Progenitor cell of endocrine pancreas (in vitro differentiated cells): ENCODE measurements at regions not wholly inside any gene's neighbourhood (a gene's known extent, or its start where the extent isn't known, plus 50 kb on each side); places are given as distances from the start of the nearest gene placed in this dataset.

Source experiments
- DNase-seq: peaks from one replicate; pipeline ENCODE4 v3.0.0; 2021; ENCODE audit warnings: low spot score; ENCODE audit not compliant: unreplicated experiment
- H3K27ac Mint-ChIP-seq: 2 replicates; pipeline ENCODE4 v1.8.0; 2021; ENCODE audit warnings: mild to moderate bottlenecking, moderate library complexity, mixed read lengths
- H3K27me3 Mint-ChIP-seq: 2 replicates; pipeline ENCODE4 v1.8.0; 2021; ENCODE audit warnings: mixed read lengths
- H3K36me3 Mint-ChIP-seq: 2 replicates; pipeline ENCODE4 v1.8.0; 2022; ENCODE audit warnings: mixed read lengths; ENCODE audit not compliant: insufficient read depth
- H3K4me1 Mint-ChIP-seq: 2 replicates; pipeline ENCODE4 v1.8.0; 2021; ENCODE audit warnings: low read depth, mixed read lengths
- H3K4me3 Mint-ChIP-seq: 2 replicates; pipeline ENCODE4 v1.8.0; 2021; ENCODE audit warnings: low read depth, mild to moderate bottlenecking, moderate library complexity, mixed read lengths
- H3K9me3 Mint-ChIP-seq: 2 replicates; pipeline ENCODE4 v1.8.0; 2021; ENCODE audit warnings: low read depth, mixed read lengths
- CTCF ChIP-seq: fragments of 200-600 bp; sonication (generic); IDR thresholded peaks from one replicate; pipeline ENCODE4 v1.5.0; 2021; ENCODE audit warnings: antibody characterized with exemption, mild to moderate bottlenecking; ENCODE audit not compliant: unreplicated experiment

- no peaks in the 10 kb centered on the region for H3K4me1 Mint-ChIP-seq
- H3K27me3 Mint-ChIP-seq: no peaks in the 10 kb centered on the region
- H3K36me3 Mint-ChIP-seq: no peaks in the 10 kb centered on the region
- no peaks in the 10 kb centered on the region for H3K9me3 Mint-ChIP-seq
- no peak overlapping the region for H3K4me3 Mint-ChIP-seq
- H3K27ac Mint-ChIP-seq: no peak overlapping the region
- DNase-seq: no peak
- no peak for TF ChIP-seq CTCF
These were observed 930.0 kb upstream of the INTU start for GRCh38 chr4:126702747-126703146.

DNA sequence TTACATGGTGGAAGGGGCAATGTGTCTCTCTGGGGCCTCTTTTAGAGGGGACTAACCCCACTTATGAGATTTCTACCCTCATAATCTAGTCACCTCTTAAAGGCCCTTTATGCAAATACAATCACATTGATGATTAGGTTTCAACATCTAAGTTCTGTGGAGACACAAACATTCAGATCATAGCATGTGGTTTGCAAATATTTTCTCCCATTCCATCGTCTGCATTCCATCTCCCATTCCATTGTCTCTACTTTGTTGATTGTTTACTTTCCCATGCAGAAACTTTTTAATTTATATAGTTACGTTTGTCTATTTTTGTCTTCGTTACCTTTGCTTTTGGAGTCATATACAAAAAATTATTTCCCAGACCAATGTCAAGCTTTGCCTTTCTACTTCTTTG, 927.5 kb upstream of the INTU start:
- no peaks in the 10 kb centered on the region for H3K4me1 Mint-ChIP-seq
- no peaks in the 10 kb centered on the region for H3K36me3 Mint-ChIP-seq
- peaks cover 3% of the 10 kb centered on the region for H3K9me3 Mint-ChIP-seq
- H3K4me3 Mint-ChIP-seq: no peak overlapping the region
- no peaks in the 10 kb centered on the region for H3K27me3 Mint-ChIP-seq
- no peak for TF ChIP-seq CTCF
- DNase-seq: no peak
- no peak overlapping the region for H3K27ac Mint-ChIP-seq

DNA sequence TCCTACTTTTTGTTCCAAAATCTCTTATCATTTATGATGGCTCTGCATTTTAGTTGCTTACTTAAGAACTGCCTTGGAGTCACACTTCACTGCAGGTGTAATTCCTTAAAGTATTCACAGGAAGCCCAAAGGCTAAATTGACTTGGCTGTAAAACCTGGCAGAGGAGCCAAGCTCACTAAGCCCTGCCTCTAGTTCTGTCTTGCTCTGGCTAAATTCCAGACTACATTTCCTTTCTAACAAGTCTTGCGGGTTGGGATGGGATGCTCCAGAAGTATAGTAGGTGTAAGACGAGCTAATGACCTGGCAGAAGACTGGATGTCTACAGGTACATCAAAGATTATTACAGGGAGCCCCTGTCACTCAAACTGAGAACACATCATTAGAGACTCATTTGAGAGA, 924.0 kb upstream of the INTU start:
- H3K27me3 Mint-ChIP-seq: no peaks in the 10 kb centered on the region
- H3K27ac Mint-ChIP-seq: no peak overlapping the region
- no peak for TF ChIP-seq CTCF
- H3K4me3 Mint-ChIP-seq: no peak overlapping the region
- no peak for DNase-seq
- peaks cover 3% of the 10 kb centered on the region for H3K9me3 Mint-ChIP-seq
- no peaks in the 10 kb centered on the region for H3K4me1 Mint-ChIP-seq
- no peaks in the 10 kb centered on the region for H3K36me3 Mint-ChIP-seq

DNA sequence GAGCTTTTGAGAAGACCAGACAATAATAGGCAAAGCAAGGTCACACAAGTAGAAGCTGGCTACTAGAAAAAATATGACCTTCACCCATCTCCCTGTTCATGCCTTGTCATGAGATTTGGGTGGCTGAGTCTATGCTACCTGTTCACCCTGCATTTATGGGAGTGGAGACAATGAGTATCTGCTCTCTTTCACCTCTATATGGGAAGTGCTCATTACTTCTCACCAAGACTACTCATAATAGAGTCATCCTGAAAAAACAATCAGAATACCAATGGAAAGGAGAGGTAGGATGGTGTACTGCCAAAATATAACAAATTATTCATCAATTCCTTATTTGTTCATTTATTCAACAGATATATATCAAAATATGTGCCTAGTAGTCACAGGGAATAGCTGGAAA, 921.8 kb upstream of the INTU start:
- Mint-ChIP-seq H3K9me3 (peaks cover 3% of the 10 kb centered on the region), H3K4me3 (no peak overlapping the region), H3K27me3 (no peaks in the 10 kb centered on the region), H3K4me1 (no peaks in the 10 kb centered on the region), H3K36me3 (no peaks in the 10 kb centered on the region), H3K27ac (no peak overlapping the region)
- TF ChIP-seq CTCF: no peak
- no peak for DNase-seq

DNA sequence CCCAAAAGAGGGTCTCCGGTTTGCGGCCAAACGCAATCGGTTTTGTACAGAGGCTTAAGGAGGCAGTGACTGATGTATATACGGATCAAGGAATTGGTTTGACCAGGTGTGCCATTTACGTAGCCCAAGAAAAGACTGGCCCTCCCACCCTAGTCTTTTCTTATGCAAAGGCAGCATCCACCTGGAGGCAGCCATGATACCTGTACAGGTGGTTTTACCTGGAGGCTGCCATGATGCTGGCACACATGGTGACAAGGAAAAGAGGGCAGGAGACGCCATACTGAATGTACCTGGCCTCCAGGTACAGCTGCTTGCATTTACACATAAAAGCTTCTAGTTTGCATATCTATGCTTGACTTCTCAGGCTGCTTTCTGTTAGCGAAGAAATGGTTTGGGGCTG, 917.7 kb upstream of the INTU start:
- no peaks in the 10 kb centered on the region for H3K27me3 Mint-ChIP-seq
- no peak overlapping the region for H3K4me3 Mint-ChIP-seq
- H3K27ac Mint-ChIP-seq: no peak overlapping the region
- no peak for DNase-seq
- H3K36me3 Mint-ChIP-seq: no peaks in the 10 kb centered on the region
- H3K4me1 Mint-ChIP-seq: no peaks in the 10 kb centered on the region
- no peak for TF ChIP-seq CTCF
- H3K9me3 Mint-ChIP-seq: peaks cover 2% of the 10 kb centered on the region
